ENCODE measurements at regions not wholly inside any gene's neighbourhood (a gene's known extent, or its start where the extent isn't known, plus 50 kb on each side); places are given as distances from the start of the nearest gene placed in this dataset.

DNA sequence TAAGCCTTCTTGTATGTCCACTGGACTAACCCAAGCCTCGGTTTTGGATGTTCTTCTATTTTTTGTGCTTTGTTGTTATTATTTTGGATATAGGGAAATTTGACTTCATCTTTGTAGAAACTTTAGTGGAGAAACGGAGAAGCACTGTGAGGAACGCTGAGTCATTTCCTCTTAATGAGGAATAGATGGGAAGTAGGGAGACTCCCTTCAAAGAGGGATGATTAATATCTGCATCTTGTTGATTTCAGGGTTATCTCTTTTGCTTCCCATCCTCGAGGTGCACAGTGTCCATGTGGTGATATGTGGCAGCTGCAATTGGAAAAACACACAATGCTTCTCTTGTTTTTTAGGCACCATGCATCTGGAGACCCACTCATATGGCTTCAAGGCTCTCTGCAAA is 1147.9 kb downstream of the NLGN4X start:
- Histone ChIP-seq H3K27me3 (ENCODE audit: control insufficient read depth in 3 of 3, insufficient read depth in 3 of 3, low read length in 2 of 3) (peaks cover 0 to 2% (median 0%) of the 10 kb centered on the region in 3 donors), H3K36me3 (ENCODE audit: control insufficient read depth in 4 of 4, insufficient read depth in 4 of 4, low read length in 4 of 4) (no peaks in the 10 kb centered on the region), H3K27ac (ENCODE audit: low read depth in 1 of 2, low read length in 1 of 2) (no peak overlapping the region), H3K9me3 (ENCODE audit: control insufficient read depth in 4 of 4, insufficient read depth in 3 of 4, low read length in 3 of 4) (peaks cover 0 to 2% (median 0%) of the 10 kb centered on the region in 4 donors), H3K9ac (ENCODE audit: insufficient read depth in 1 of 2, low read length in 2 of 2) (no peak overlapping the region), H3K4me1 (ENCODE audit: control insufficient read depth in 5 of 5, insufficient read depth in 5 of 5, low read length in 5 of 5) (no peaks in the 10 kb centered on the region), H3K4me3 (no peak overlapping the region)
- TF ChIP-seq, protein P1, sequence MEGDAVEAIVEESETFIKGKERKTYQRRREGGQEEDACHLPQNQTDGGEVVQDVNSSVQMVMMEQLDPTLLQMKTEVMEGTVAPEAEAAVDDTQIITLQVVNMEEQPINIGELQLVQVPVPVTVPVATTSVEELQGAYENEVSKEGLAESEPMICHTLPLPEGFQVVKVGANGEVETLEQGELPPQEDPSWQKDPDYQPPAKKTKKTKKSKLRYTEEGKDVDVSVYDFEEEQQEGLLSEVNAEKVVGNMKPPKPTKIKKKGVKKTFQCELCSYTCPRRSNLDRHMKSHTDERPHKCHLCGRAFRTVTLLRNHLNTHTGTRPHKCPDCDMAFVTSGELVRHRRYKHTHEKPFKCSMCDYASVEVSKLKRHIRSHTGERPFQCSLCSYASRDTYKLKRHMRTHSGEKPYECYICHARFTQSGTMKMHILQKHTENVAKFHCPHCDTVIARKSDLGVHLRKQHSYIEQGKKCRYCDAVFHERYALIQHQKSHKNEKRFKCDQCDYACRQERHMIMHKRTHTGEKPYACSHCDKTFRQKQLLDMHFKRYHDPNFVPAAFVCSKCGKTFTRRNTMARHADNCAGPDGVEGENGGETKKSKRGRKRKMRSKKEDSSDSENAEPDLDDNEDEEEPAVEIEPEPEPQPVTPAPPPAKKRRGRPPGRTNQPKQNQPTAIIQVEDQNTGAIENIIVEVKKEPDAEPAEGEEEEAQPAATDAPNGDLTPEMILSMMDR (IDR thresholded peaks at IDR 0.05; ENCODE audit: control extremely low read depth, extremely low read depth) = no peak
- 36 to 48% methylated on average over 4 of the region's 4 CpGs for WGBS, 2 donors
- DNase-seq (no peak), ATAC-seq (ENCODE audit: insufficient read depth, low FRiP score) (no peak)

DNA sequence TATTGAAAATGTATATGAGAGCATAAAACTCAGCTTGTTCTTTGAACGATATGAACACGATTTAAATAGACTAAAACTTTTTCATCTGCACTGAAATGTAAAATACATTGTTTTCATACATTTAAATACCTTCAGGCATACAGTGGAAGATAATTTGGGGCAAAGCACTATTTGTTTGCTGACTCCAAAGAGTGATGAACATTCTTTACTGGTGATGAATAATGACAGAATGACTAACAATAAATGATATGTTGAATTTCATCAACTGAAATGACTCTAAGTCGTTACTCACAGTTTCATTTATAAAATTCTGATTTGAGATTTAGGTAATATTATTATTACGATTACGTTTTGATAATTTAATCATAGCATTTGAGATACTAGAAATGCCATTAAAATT is 1160.1 kb downstream of the NLGN4X start:
- Histone ChIP-seq H3K27ac (ENCODE audit: low read depth in 1 of 2, low read length in 1 of 2) (no peak overlapping the region), H3K9me3 (ENCODE audit: control insufficient read depth in 4 of 4, insufficient read depth in 3 of 4, low read length in 3 of 4) (no peaks in the 10 kb centered on the region), H3K4me3 (no peak overlapping the region), H3K36me3 (ENCODE audit: control insufficient read depth in 4 of 4, insufficient read depth in 4 of 4, low read length in 4 of 4) (no peaks in the 10 kb centered on the region), H3K9ac (ENCODE audit: insufficient read depth in 1 of 2, low read length in 2 of 2) (no peak overlapping the region), H3K4me1 (ENCODE audit: control insufficient read depth in 5 of 5, insufficient read depth in 5 of 5, low read length in 5 of 5) (no peaks in the 10 kb centered on the region), H3K27me3 (ENCODE audit: control insufficient read depth in 3 of 3, insufficient read depth in 3 of 3, low read length in 2 of 3) (peaks cover 0 to 2% (median 0%) of the 10 kb centered on the region in 3 donors)
- TF ChIP-seq, protein P1 (IDR thresholded peaks at IDR 0.05; ENCODE audit: control extremely low read depth, extremely low read depth) = no peak
- ATAC-seq (ENCODE audit: insufficient read depth, low FRiP score) = no peak
- no peak for DNase-seq
- WGBS, 2 donors = 82 to 84% methylated on average over 5 of the region's 5 CpGs

DNA sequence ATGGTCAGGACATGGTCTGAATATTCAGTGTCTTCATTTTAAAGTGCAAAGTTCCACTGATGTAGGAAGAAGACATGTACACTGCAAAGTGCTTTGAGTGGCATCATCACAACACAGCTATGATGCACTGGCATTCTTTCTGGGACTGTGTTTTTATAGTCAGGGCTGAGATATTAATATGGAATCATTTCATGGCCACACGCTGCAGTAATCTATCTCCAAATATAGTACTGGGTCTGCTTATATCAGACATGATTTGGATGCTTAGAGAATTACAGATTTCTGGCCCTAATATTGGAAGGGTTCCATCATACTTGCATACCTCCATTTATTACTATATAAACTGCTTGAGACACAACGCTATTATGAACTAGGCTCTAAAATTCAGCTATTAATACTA is 1170.9 kb downstream of the NLGN4X start:
- Histone ChIP-seq H3K36me3 (ENCODE audit: control insufficient read depth in 4 of 4, insufficient read depth in 4 of 4, low read length in 4 of 4) (no peaks in the 10 kb centered on the region), H3K9ac (ENCODE audit: insufficient read depth in 1 of 2, low read length in 2 of 2) (no peak overlapping the region), H3K4me1 (ENCODE audit: control insufficient read depth in 5 of 5, insufficient read depth in 5 of 5, low read length in 5 of 5) (no peaks in the 10 kb centered on the region), H3K9me3 (ENCODE audit: control insufficient read depth in 4 of 4, insufficient read depth in 3 of 4, low read length in 3 of 4) (no peaks in the 10 kb centered on the region), H3K4me3 (no peak overlapping the region), H3K27ac (ENCODE audit: low read depth in 1 of 2, low read length in 1 of 2) (no peak overlapping the region), H3K27me3 (ENCODE audit: control insufficient read depth in 3 of 3, insufficient read depth in 3 of 3, low read length in 2 of 3) (peaks cover 0 to 13% (median 0%) of the 10 kb centered on the region in 3 donors)
- 81 to 100% methylated on average over 2 of the region's 2 CpGs for WGBS, 2 donors
- DNase-seq (no peak), ATAC-seq (ENCODE audit: insufficient read depth, low FRiP score) (no peak)
- TF ChIP-seq, protein P1 (IDR thresholded peaks at IDR 0.05; ENCODE audit: control extremely low read depth, extremely low read depth) = no peak

DNA sequence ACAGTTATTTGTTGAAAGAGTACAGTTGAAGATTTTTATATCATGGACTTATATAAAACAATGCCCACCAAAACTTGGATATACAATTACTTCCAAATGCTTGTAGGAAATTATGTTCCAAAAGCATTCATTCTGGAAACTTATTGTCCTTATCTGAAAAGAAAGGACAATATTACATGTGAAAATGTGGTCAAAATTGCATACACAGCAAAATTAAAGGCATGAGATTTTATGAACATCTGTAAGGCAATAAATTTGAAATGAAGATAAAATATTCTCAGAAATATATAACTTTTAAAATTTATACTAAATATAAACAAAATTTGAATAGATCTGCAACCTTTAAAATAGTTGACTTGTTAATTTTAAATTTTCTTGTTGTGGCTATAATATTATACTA is 1173.8 kb downstream of the NLGN4X start:
- no peaks in the 10 kb centered on the region for H3K36me3 ChIP-seq (ENCODE audit: control insufficient read depth in 4 of 4, insufficient read depth in 4 of 4, low read length in 4 of 4)
- no peak overlapping the region for H3K4me3 ChIP-seq
- TF ChIP-seq, protein P1 (IDR thresholded peaks at IDR 0.05; ENCODE audit: control extremely low read depth, extremely low read depth) = no peak
- peaks cover 0 to 2% (median 0%) of the 10 kb centered on the region in 5 donors for H3K4me1 ChIP-seq (ENCODE audit: control insufficient read depth in 5 of 5, insufficient read depth in 5 of 5, low read length in 5 of 5)
- H3K9ac ChIP-seq (ENCODE audit: insufficient read depth in 1 of 2, low read length in 2 of 2) = no peak overlapping the region
- DNase-seq (no peak), ATAC-seq (ENCODE audit: insufficient read depth, low FRiP score) (no peak)
- peaks cover 0 to 9% (median 0%) of the 10 kb centered on the region in 3 donors for H3K27me3 ChIP-seq (ENCODE audit: control insufficient read depth in 3 of 3, insufficient read depth in 3 of 3, low read length in 2 of 3)
- peaks cover 0 to 4% (median 2%) of the 10 kb centered on the region in 4 donors for H3K9me3 ChIP-seq (ENCODE audit: control insufficient read depth in 4 of 4, insufficient read depth in 3 of 4, low read length in 3 of 4)
- H3K27ac ChIP-seq (ENCODE audit: low read depth in 1 of 2, low read length in 1 of 2) = no peak overlapping the region

Data from lung (tissue), 11 donors.